T-cell (primary cell): ENCODE measurements at regions not wholly inside any gene's neighbourhood (a gene's known extent, or its start where the extent isn't known, plus 50 kb on each side); places are given as distances from the start of the nearest gene placed in this dataset.

Experiments
- ATAC-seq, 4 experiments: fragments of 200-7000 bp in 3 of 4; fragments of 150-1000 bp in 1 of 4; cut with Tn5 transposase; replicated peaks in 1 of 4; 1 replicate in 3 of 4; 2 replicates in 1 of 4; pipeline ENCODE4 v1.10.0; 2021; ENCODE audit warnings: moderate library complexity in 3 of 4, mild to moderate bottlenecking in 2 of 4, moderate number of reproducible peaks in 1 of 4
- CTCF ChIA-PET, 2 donors: fragments of 300-600 bp; sonication (Branson Sonifier 250); formaldehyde crosslinking; loops; one replicate each; lab custom pipeline; 2022; ENCODE audit warnings: antibody characterized with exemption in 2 of 2; lab: Charles Lee
- POLR2A ChIA-PET, 2 donors: fragments of 300-600 bp; sonication (Branson Sonifier 250); formaldehyde crosslinking; loops; one replicate each; lab custom pipeline; 2022; ENCODE audit warnings: antibody characterized with exemption in 2 of 2; lab: Charles Lee
- DNase-seq, 35 experiments: peaks; one replicate each; pipeline versions ENCODE4 v3.0.0 to v3.0.0-alpha.2; 2013 to 2023
- H3K27ac ChIP-seq: one replicate; pipeline ENCODE4 v1.5.1; 2013; ENCODE audit warnings: low read length
- H3K27me3 ChIP-seq, 2 experiments: replicated peaks in 1 of 2; 1 replicate in 1 of 2; 2 replicates in 1 of 2; pipeline versions ENCODE4 v1.6.1 to v1.7.0; 2013; ENCODE audit warnings: low read length in 1 of 2, mixed read lengths in 1 of 2; ENCODE audit not compliant: control insufficient read depth in 2 of 2, insufficient read depth in 2 of 2; ENCODE audit errors: extremely low read depth in 1 of 2
- H3K36me3 ChIP-seq, 2 donors: 1 replicate in 1 of 2; 2 replicates in 1 of 2; pipeline versions ENCODE4 v1.6.1 to v1.7.0; 2013; ENCODE audit warnings: low read length in 1 of 2; ENCODE audit not compliant: control insufficient read depth in 2 of 2, insufficient read depth in 1 of 2; ENCODE audit errors: extremely low read depth in 1 of 2
- H3K4me1 ChIP-seq, 2 experiments: 1 replicate in 1 of 2; 2 replicates in 1 of 2; pipeline versions ENCODE4 v1.6.1 to v1.7.0; 2013; ENCODE audit warnings: low read length in 2 of 2, mixed read lengths in 1 of 2; ENCODE audit not compliant: insufficient read depth in 2 of 2, control insufficient read depth in 1 of 2; ENCODE audit errors: extremely low read depth in 1 of 2
- H3K4me3 ChIP-seq, 2 donors: 1 replicate in 1 of 2; 2 replicates in 1 of 2; pipeline versions ENCODE4 v1.5.1 to v1.7.0; 2013; ENCODE audit warnings: mild to moderate bottlenecking in 2 of 2, low read length in 1 of 2, moderate library complexity in 1 of 2; ENCODE audit not compliant: control insufficient read depth in 1 of 2; ENCODE audit errors: extremely low read depth in 1 of 2
- H3K9me3 ChIP-seq: 2 replicates; pipeline ENCODE4 v1.7.0; 2013
- H3K27ac Mint-ChIP-seq, 2 donors: one replicate each; pipeline ENCODE4 v1.8.0; 2020 to 2021; ENCODE audit warnings: mild to moderate bottlenecking in 2 of 2, mixed read lengths in 2 of 2
- H3K27me3 Mint-ChIP-seq, 2 donors: one replicate each; pipeline ENCODE4 v1.8.0; 2021 to 2022; ENCODE audit warnings: mixed read lengths in 2 of 2
- H3K36me3 Mint-ChIP-seq: one replicate; pipeline ENCODE4 v1.8.0; 2021; ENCODE audit warnings: mixed read lengths
- H3K4me1 Mint-ChIP-seq, 3 donors: one replicate each; pipeline ENCODE4 v1.8.0; 2020 to 2022; ENCODE audit warnings: mixed read lengths in 3 of 3, mild to moderate bottlenecking in 1 of 3
- H3K4me3 Mint-ChIP-seq, 3 donors: one replicate each; pipeline ENCODE4 v1.8.0; 2020 to 2022; ENCODE audit warnings: mild to moderate bottlenecking in 3 of 3, mixed read lengths in 3 of 3, moderate library complexity in 3 of 3
- H3K9me3 Mint-ChIP-seq, 3 donors: one replicate each; pipeline ENCODE4 v1.8.0; 2020 to 2022; ENCODE audit warnings: mixed read lengths in 3 of 3
- WGBS: methylation state at CpG from one replicate; pipeline ENCODE4 v1.1.5; 2013; ENCODE audit warnings: missing lambda C conversion rate; ENCODE audit not compliant: insufficient coverage; 5-methylcytosine and 5-hydroxymethylcytosine counted together

GRCh38 chr12:125687403-125687802, 622.2 kb downstream of the AACS start:
- ChIA-PET CTCF (no interaction called here), POLR2A (no interaction called here)
- Mint-ChIP-seq H3K36me3 (no peaks in the 10 kb centered on the region), H3K4me1 (no peaks in the 10 kb centered on the region), H3K9me3 (peaks cover 0 to 5% (median 0%) of the 10 kb centered on the region in 3 donors), H3K4me3 (no peak overlapping the region), H3K27ac (no peak overlapping the region), H3K27me3 (peaks cover 4 to 5% of the 10 kb centered on the region in 2 donors)
- no peaks in the 10 kb centered on the region for H3K4me1 ChIP-seq
- WGBS = 73% methylated on average over 2 of the region's 3 CpGs
- peaks cover 0 to 4% of the 10 kb centered on the region in 2 experiments for H3K27me3 ChIP-seq
- no peaks in the 10 kb centered on the region for H3K9me3 ChIP-seq
- H3K36me3 ChIP-seq = no peaks in the 10 kb centered on the region
- no peak overlapping the region for H3K4me3 ChIP-seq
- ATAC-seq = no peak
- DNase-seq = no peak
- H3K27ac ChIP-seq = no peak overlapping the region

- POLR2A ChIA-PET = no interaction called here
- H3K27me3 ChIP-seq = peaks cover 0 to 4% of the 10 kb centered on the region in 2 experiments
Observed at GRCh38 chr12:125687820-125688219, 622.6 kb downstream of the AACS start.

GRCh38 chr12:125688223-125688622, 623.0 kb downstream of the AACS start:
- H3K36me3 ChIP-seq = no peaks in the 10 kb centered on the region
- CTCF ChIA-PET = no interaction called here
- WGBS = 74% methylated on average over 7 of the region's 7 CpGs

More at GRCh38 chr12:125687820-125688219, 622.6 kb downstream of the AACS start:
- Histone ChIP-seq H3K4me1 (no peaks in the 10 kb centered on the region), H3K36me3 (no peaks in the 10 kb centered on the region), H3K27ac (no peak overlapping the region), H3K4me3 (no peak overlapping the region), H3K9me3 (no peaks in the 10 kb centered on the region)
- Mint-ChIP-seq H3K4me1 (no peaks in the 10 kb centered on the region), H3K27ac (no peak overlapping the region), H3K36me3 (no peaks in the 10 kb centered on the region), H3K27me3 (peaks cover 4 to 5% of the 10 kb centered on the region in 2 donors), H3K4me3 (no peak overlapping the region), H3K9me3 (peaks cover 0 to 5% (median 0%) of the 10 kb centered on the region in 3 donors)
- ATAC-seq (no peak), DNase-seq (no peak)
- CTCF ChIA-PET = no interaction called here
- WGBS = 77% methylated on average over 6 of the region's 7 CpGs

GRCh38 chr12:125688881-125689280, 623.6 kb downstream of the AACS start:
- H3K36me3 ChIP-seq = no peaks in the 10 kb centered on the region
- peaks cover 0 to 4% of the 10 kb centered on the region in 2 experiments for H3K27me3 ChIP-seq
- DNase-seq (no peak), ATAC-seq (no peak)
- Mint-ChIP-seq H3K27me3 (peaks cover 4 to 5% of the 10 kb centered on the region in 2 donors), H3K4me3 (no peak overlapping the region), H3K9me3 (peaks cover 0 to 5% (median 0%) of the 10 kb centered on the region in 3 donors), H3K36me3 (no peaks in the 10 kb centered on the region), H3K4me1 (no peaks in the 10 kb centered on the region), H3K27ac (no peak overlapping the region)
- ChIA-PET POLR2A (no interaction called here), CTCF (no interaction called here)
- H3K9me3 ChIP-seq = no peaks in the 10 kb centered on the region
- no peak overlapping the region for H3K4me3 ChIP-seq
- WGBS = 92% methylated on average over 5 of the region's 5 CpGs
- H3K4me1 ChIP-seq = no peaks in the 10 kb centered on the region
- no peak overlapping the region for H3K27ac ChIP-seq

More at GRCh38 chr12:125688223-125688622, 623.0 kb downstream of the AACS start:
- POLR2A ChIA-PET = no interaction called here
- no peak for DNase-seq
- Histone ChIP-seq H3K4me3 (no peak overlapping the region), H3K9me3 (no peaks in the 10 kb centered on the region), H3K27ac (no peak overlapping the region), H3K27me3 (peaks cover 0 to 4% of the 10 kb centered on the region in 2 experiments), H3K4me1 (no peaks in the 10 kb centered on the region)
- no peaks in the 10 kb centered on the region for H3K36me3 Mint-ChIP-seq
- H3K27me3 Mint-ChIP-seq = peaks cover 4 to 5% of the 10 kb centered on the region in 2 donors
- no peak overlapping the region for H3K4me3 Mint-ChIP-seq
- peaks cover 0 to 5% (median 0%) of the 10 kb centered on the region in 3 donors for H3K9me3 Mint-ChIP-seq
- H3K4me1 Mint-ChIP-seq = no peaks in the 10 kb centered on the region
- ATAC-seq = no peak
- no peak overlapping the region for H3K27ac Mint-ChIP-seq

DNA sequence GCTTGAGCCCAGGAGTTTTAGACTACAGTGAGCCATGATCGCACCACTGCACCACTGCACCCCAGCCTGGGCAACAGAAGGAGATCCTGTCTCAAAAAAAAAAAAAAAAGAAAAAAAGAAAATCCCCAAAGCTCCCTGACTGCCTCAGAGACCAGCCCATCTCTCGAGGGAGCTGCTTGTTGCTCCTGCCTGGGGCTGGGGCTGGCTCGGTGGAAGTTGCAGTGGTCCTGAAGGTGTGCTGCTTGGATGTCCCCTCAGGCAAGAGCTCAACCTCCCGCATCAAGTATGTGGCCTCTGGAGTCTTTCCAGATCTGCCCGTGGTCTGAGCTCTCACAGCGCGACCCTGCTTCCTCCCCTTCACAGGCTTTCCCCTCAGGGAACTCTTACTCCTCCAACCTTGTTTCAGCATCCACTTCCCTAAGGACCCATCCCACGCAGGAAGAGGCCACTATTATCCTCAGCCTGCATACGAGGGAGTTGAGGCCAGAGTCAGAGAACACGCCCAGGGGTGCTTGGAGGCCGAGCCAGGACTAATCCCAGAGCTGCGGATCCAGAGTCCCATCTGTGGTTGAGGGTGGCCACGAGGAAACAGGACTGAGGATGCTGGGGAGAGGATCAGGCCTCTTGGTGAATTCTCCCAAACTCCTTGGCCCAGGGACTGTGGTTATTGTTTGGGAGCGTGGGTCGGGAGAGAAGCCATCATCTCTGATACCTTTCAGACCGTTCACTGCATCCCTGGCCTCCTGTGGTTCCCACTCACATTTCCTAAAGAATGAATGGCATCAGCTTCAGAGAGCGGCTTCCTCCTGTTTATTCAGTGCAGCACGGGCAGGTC, 624.6 kb downstream of the AACS start:
- peaks cover 3 to 4% of the 10 kb centered on the region in 2 donors for H3K27me3 Mint-ChIP-seq
- ATAC-seq (no peak), DNase-seq (no peak)
- POLR2A ChIA-PET = no interaction called here
- CTCF ChIA-PET = no interaction called here
- H3K27ac Mint-ChIP-seq = no peak overlapping the region
- no peaks in the 10 kb centered on the region for H3K36me3 Mint-ChIP-seq
- Histone ChIP-seq H3K9me3 (no peaks in the 10 kb centered on the region), H3K27ac (no peak overlapping the region), H3K36me3 (no peaks in the 10 kb centered on the region), H3K4me3 (no peak overlapping the region), H3K27me3 (peaks cover 0 to 4% of the 10 kb centered on the region in 2 experiments), H3K4me1 (no peaks in the 10 kb centered on the region)
- H3K4me3 Mint-ChIP-seq = no peak overlapping the region
- no peaks in the 10 kb centered on the region for H3K4me1 Mint-ChIP-seq
- WGBS = 77% methylated on average over 10 of the region's 18 CpGs
- peaks cover 0 to 5% (median 0%) of the 10 kb centered on the region in 3 donors for H3K9me3 Mint-ChIP-seq

GRCh38 chr12:125690841-125691240, 625.6 kb downstream of the AACS start:
- H3K27ac ChIP-seq = no peak overlapping the region
- peaks cover 0 to 4% of the 10 kb centered on the region in 2 experiments for H3K27me3 ChIP-seq
- Mint-ChIP-seq H3K9me3 (peaks cover 0 to 5% (median 0%) of the 10 kb centered on the region in 3 donors), H3K27me3 (no peaks in the 10 kb centered on the region), H3K36me3 (no peaks in the 10 kb centered on the region), H3K4me1 (no peaks in the 10 kb centered on the region), H3K27ac (no peak overlapping the region), H3K4me3 (no peak overlapping the region)
- no peaks in the 10 kb centered on the region for H3K4me1 ChIP-seq
- POLR2A ChIA-PET = no interaction called here
- CTCF ChIA-PET = no interaction called here
- no peaks in the 10 kb centered on the region for H3K36me3 ChIP-seq
- WGBS = 78% methylated on average over 3 of the region's 9 CpGs
- no peaks in the 10 kb centered on the region for H3K9me3 ChIP-seq
- DNase-seq (no peak), ATAC-seq (no peak)
- no peak overlapping the region for H3K4me3 ChIP-seq
